A204.1 (cell line): ENCODE measurements at regions not wholly inside any gene's neighbourhood (a gene's known extent, or its start where the extent isn't known, plus 50 kb on each side); places are given as distances from the start of the nearest gene placed in this dataset.
A peak's percentile ranks its signal among the peaks of the same experiment; 100 is the strongest.
"Not testable (repeated sequence)": the region's sequence is repeated elsewhere in the genome, so short reads cannot be mapped to it uniquely, and the experiment has no call there.

ENCODE experiments used
- FAIRE-seq: peaks from 2 replicates; lab custom pipeline; 2012; peaks lifted over from hg19 to GRCh38; lab: Jason Lieb, UNC

DNA sequence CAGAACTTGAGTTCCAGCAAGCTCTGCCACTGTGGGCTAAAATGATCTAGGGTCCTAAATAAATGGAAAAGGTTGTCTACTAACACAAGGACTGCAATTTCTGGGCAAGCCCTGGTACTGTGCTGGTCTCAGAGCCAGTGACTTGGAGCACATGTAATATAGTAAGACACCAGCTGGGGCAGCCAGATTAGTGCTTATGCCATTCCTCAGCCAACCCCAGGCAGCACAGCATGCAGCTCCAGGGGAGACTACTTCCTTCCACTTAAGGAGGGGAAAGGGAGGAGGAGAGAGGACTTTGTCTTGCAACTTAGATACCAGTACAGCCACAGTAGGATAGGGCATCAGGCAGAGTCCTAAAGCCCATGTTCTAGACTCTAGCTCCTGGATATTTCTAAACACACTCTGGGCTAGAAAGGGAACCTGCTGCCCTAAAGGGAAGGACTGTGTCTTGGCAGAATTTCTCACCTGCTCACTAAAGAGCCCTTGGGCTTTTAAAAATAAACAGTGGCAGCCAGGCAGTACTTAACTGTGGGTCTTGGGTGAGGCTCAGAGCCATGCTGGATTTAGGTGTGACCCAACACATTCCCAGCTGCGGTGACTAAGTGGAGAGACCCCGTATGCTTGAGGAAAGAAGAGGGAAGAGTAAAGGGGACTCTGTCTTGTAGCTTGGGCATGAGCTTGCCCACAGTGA is 223.7 kb upstream of the BCHE start:
- FAIRE-seq = no peak

GRCh38 chr3:166052440-166052839 is 215.2 kb upstream of the BCHE start:
- FAIRE-seq = no peak

DNA sequence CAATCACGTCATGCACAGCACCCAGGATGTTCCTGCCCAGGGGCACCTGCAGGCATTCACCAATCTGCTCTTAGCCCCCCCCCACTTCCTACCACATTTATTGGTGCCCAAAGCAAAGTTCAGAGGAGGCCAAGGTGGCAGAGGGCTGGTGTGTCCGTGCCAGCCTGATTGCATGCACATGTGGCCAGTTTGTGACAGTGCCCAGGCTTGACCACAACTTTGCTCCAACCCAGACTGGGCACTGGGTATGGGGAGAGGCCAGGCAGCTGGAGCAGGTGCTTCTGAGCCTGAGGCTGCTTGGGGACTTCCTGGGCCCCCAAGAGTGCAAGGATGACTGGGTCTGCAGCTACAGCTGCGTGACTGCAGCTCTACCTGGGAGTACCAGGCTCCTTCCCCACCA is 192.3 kb upstream of the BCHE start:
- no peak for FAIRE-seq

GRCh38 chr3:166013073-166013679 is 176.0 kb upstream of the BCHE start:
- FAIRE-seq = peak; percentile 98

- FAIRE-seq = no peak
These were observed 174.5 kb upstream of the BCHE start for GRCh38 chr3:166011771-166012170.

- no peak for FAIRE-seq
These were observed 167.9 kb upstream of the BCHE start for GRCh38 chr3:166005126-166005525.

DNA sequence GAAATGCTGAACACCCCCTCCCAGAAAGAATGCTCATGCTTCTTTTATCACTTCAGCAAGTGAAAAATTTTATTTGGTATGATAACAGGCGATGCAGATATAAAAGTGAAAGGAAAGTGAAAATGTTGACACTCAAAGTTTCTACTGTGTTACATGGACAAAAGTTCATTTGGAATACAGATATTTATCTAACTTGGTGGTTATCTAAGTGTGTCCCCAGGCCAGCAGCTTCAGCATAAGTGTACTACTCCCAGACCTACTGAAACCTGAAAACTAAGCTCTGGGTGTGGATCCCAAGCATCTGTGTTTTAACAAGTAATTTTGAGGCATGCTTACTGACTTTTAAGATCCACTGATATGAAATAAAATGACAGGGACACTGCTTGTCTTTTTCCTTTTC is 157.1 kb upstream of the BCHE start:
- FAIRE-seq = no peak

- no peak for FAIRE-seq
These were observed 147.4 kb upstream of the BCHE start for GRCh38 chr3:165984589-165984988.

DNA sequence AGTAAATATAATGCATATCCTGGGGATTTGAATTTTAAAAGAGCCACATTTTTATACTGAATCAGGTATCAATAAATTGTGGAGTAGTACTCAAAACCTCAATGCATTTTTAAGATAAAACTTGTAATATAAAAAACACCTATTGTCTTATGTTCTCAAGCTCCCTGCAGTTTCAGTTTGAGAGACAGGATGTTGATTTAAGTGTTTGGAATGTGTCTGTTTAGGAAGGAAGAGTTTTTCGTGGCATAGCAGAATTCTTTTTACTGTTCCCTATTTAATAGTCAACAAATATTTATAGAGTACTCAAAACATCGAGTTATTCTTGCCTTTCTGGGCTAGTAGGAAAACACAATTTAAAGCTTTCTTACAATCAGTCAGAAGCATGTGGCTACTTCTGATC is 146.1 kb upstream of the BCHE start:
- no peak for FAIRE-seq

DNA sequence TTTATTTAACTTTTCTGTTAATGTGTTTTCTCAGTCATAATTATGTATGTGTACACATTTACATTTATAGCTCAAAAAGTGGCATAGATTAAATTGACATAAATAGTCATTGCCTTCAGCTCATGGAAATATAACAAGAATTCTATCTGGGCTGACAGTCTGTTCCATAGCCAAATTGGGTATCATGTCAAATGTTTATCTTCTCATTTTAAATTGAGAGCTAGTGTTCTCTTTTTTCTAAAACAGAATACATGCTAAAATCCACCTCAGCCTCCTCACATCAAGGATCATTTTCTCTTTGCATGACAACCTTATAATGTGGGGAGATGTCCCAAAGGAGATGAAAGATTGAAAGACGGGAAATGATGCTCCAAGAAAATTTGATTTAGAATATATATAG is 144.1 kb upstream of the BCHE start:
- no peak for FAIRE-seq

DNA sequence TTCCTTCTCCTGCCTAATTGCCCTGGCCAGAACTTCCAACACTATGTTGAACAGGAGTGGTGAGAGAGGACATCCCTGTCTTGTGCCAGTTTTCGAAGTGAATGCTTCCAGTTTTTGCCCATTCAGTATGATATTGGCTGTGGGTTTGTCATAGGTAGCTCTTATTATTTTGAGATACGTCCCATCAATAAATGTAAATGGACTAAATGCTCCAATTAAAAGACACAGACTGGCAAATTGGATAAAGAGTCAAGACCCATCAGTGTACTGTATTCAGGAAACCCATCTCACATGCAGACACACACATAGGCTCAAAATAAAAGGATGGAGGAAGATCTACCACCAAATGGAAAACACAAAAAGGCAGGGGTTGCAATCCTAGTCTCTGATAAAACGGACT is 123.6 kb upstream of the BCHE start:
- not testable (repeated sequence) for FAIRE-seq

- no peak for FAIRE-seq
These were observed 116.9 kb upstream of the BCHE start for GRCh38 chr3:165954171-165954570.

- no peak for FAIRE-seq
These were observed 109.1 kb upstream of the BCHE start for GRCh38 chr3:165946360-165946759.

DNA sequence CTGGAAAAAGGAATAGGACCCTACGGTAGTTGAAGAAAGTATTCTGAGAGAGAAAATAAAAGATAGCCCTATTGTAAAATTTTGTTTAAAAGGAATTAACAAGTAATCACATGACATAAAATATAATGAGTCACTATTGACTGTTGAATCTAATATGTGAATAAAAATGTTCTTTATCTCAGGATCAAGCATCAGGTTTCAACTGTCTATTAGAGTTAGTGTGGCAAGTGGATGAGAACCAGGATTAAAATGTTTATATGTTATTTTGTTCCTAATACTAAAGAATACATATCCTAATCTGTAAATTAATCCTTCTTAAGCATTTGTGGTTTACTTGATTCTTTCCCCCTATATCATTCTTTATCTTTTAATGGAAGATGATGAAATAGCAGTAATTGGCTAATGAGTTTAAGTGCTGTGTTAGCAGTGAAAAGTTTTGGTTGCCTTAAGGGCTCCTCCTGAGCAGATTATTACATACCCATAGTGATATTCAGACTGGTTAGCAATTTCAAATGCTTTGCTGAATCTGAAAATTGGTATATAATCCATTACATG is 101.8 kb upstream of the BCHE start:
- FAIRE-seq = no peak

DNA sequence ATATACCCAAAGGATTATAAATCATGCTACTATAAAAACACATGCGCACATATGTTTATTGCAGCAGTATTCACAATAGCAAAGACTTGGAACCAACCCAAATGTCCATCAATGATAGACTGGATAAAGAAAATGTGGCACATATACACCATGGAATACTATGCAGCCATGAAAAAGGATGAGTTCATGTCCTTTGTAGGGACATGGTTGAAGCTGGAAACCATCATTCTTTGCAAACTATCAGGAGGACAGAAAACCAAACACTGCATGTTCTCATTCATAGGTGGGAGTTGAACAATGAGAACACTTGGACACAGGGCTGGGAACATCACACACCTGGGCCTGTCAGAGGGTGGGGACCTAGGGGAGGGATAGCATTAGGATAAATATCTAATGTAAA is 98.9 kb upstream of the BCHE start:
- not testable (repeated sequence) for FAIRE-seq

- FAIRE-seq = not testable (repeated sequence)
These were observed 87.1 kb upstream of the BCHE start for GRCh38 chr3:165924301-165924791.

GRCh38 chr3:165920984-165921383 is 83.8 kb upstream of the BCHE start:
- FAIRE-seq = no peak

DNA sequence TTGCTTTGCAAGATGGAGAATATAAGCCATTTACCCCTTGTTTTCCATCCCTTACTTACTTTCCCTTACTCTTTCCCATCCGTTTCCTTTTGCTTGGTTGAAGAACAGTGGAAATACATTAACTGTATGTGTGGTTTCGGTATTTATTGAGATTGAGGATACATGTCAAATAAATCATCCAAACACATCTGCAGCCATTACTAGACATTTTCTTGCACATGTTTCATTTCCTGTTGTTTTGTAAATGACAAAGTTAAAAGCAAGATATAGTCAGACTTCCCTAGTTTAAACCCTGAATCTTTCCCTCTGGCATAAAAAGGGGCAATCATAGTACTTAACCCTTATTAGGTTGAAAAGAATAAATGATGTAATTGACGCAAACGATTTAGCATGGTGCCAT is 82.1 kb upstream of the BCHE start:
- FAIRE-seq = no peak

GRCh38 chr3:165918657-165918979 is 81.4 kb upstream of the BCHE start:
- FAIRE-seq = no peak

GRCh38 chr3:165917938-165918656 is 80.9 kb upstream of the BCHE start:
- not testable (repeated sequence) for FAIRE-seq

- not testable (repeated sequence) for FAIRE-seq
These were observed 77.9 kb upstream of the BCHE start for GRCh38 chr3:165915104-165915503.

GRCh38 chr3:165903885-165904630 is 66.8 kb upstream of the BCHE start:
- FAIRE-seq = no peak

GRCh38 chr3:165899066-165899465 is 61.8 kb upstream of the BCHE start:
- FAIRE-seq = no peak
